Endothelial cell of umbilical vein (primary cell): ENCODE measurements at regions not wholly inside any gene's neighbourhood (a gene's known extent, or its start where the extent isn't known, plus 50 kb on each side); places are given as distances from the start of the nearest gene placed in this dataset.

Experiments
- BruUV-seq: library from RNA; stranded (reverse); fragments of 400-500 nt; replicated peaks from 2 replicates; lab custom pipeline; 2021; lab: Mats Ljungman, UMichigan
- CTCF ChIA-PET: fragments of 300-600, 350-600 bp; sonication (Branson Sonifier 250); formaldehyde crosslinking; loops from one replicate; lab custom pipeline; 2021; ENCODE audit warnings: antibody characterized with exemption, inconsistent platforms; lab: Charles Lee
- POLR2A ChIA-PET: fragments of 300-600, 350-600 bp; sonication (Branson Sonifier 250); formaldehyde crosslinking; loops from one replicate; lab custom pipeline; 2021; ENCODE audit warnings: antibody characterized with exemption, inconsistent platforms; lab: Charles Lee
- DNase-seq: peaks from one replicate; pipeline ENCODE4 v3.0.0-alpha.2; 2011; ENCODE audit warnings: low read depth, low spot score
- FAIRE-seq: peaks from 2 replicates; lab custom pipeline; 2011; peaks lifted over from hg19 to GRCh38; lab: Jason Lieb, UNC
- H2AFZ ChIP-seq: 2 replicates; pipeline ENCODE4 v1.6.0; 2012; ENCODE audit warnings: low read depth, low read length, control low read depth, inconsistent platforms
- H3K27ac ChIP-seq: 2 replicates; pipeline ENCODE4 v1.5.1; 2011; ENCODE audit warnings: low read depth, mild to moderate bottlenecking, control low read depth, low read length, moderate library complexity; ENCODE audit not compliant: insufficient read depth
- H3K27me3 ChIP-seq, 2 experiments: 2 replicates each; pipeline versions ENCODE4 v1.6.0 to v1.6.1; 2011; ENCODE audit warnings: low read length in 2 of 2, mixed read lengths in 1 of 2; ENCODE audit not compliant: control insufficient read depth in 2 of 2, insufficient read depth in 2 of 2
- H3K36me3 ChIP-seq, 2 experiments: 2 replicates in 1 of 2; 3 replicates in 1 of 2; pipeline ENCODE4 v1.5.1; 2011; ENCODE audit warnings: low read length in 2 of 2, mild to moderate bottlenecking in 1 of 2, moderate library complexity in 1 of 2; ENCODE audit not compliant: control insufficient read depth in 2 of 2, insufficient read depth in 2 of 2; ENCODE audit errors: extremely low read depth in 1 of 2
- H3K4me1 ChIP-seq: 3 replicates; pipeline ENCODE4 v1.5.1; 2011; ENCODE audit warnings: mild to moderate bottlenecking, low read length; ENCODE audit not compliant: control insufficient read depth, insufficient read depth; ENCODE audit errors: extremely low read depth
- H3K4me2 ChIP-seq: 2 replicates; pipeline ENCODE4 v1.6.1; 2011; ENCODE audit warnings: low read length, control low read depth, mixed read lengths; ENCODE audit not compliant: insufficient read depth
- H3K4me3 ChIP-seq, 3 experiments: fragments of 200-600 bp in 1 of 3; sonication (generic), shearing (Covaris generic) in 1 of 3; replicated peaks in 1 of 3; 2 replicates each; pipeline ENCODE4 v1.5.1; 2011 to 2016; ENCODE audit warnings: control low read depth in 3 of 3, low read length in 3 of 3, mild to moderate bottlenecking in 2 of 3, inconsistent platforms in 1 of 3, low read depth in 1 of 3, moderate library complexity in 1 of 3; ENCODE audit not compliant: insufficient read depth in 1 of 3
- H3K79me2 ChIP-seq: 2 replicates; pipeline ENCODE4 v1.6.0; 2012; ENCODE audit warnings: low read length, inconsistent platforms; ENCODE audit not compliant: control insufficient read depth, insufficient read depth
- H3K9ac ChIP-seq: replicated peaks from 2 replicates; pipeline ENCODE3; 2011; ENCODE audit warnings: low read length, control low read depth; ENCODE audit not compliant: insufficient read depth; ENCODE audit errors: extremely low read depth
- H3K9me1 ChIP-seq: replicated peaks from 3 replicates; pipeline ENCODE4 v1.6.0; 2011; ENCODE audit warnings: mild to moderate bottlenecking, low read length; ENCODE audit not compliant: control insufficient read depth, insufficient read depth; ENCODE audit errors: extremely low read depth
- H3K9me3 ChIP-seq: replicated peaks from 2 replicates; pipeline ENCODE4 v1.5.1; 2012; ENCODE audit warnings: low read length, inconsistent platforms; ENCODE audit not compliant: control insufficient read depth, insufficient read depth
- H4K20me1 ChIP-seq: replicated peaks from 2 replicates; pipeline ENCODE3; 2011; ENCODE audit warnings: mild to moderate bottlenecking, low read length; ENCODE audit not compliant: control insufficient read depth, insufficient read depth; ENCODE audit errors: extremely low read depth
- CTCF ChIP-seq, 2 donors: IDR thresholded peaks; 1 replicate in 1 of 2; 2 replicates in 1 of 2; pipeline ENCODE4 v1.5.1; 2011; ENCODE audit warnings: low read length in 2 of 2, mild to moderate bottlenecking in 2 of 2, moderate library complexity in 2 of 2, control low read depth in 1 of 2, inconsistent platforms in 1 of 2, low read depth in 1 of 2; ENCODE audit not compliant: insufficient read depth in 1 of 2; ENCODE audit errors: extremely low read depth in 1 of 2
- EZH2 ChIP-seq: IDR thresholded peaks from 2 replicates; pipeline ENCODE4 v1.6.1; 2012; ENCODE audit warnings: borderline replicate concordance, low read depth, mild to moderate bottlenecking, moderate library complexity, low read length, inconsistent platforms; ENCODE audit not compliant: severe bottlenecking
- FOS ChIP-seq: IDR thresholded peaks from 2 replicates; pipeline ENCODE4 v1.6.1; 2011; ENCODE audit warnings: mild to moderate bottlenecking, low read length, moderate library complexity, borderline replicate concordance; ENCODE audit not compliant: insufficient read depth
- GATA2 ChIP-seq: IDR thresholded peaks from 2 replicates; pipeline ENCODE4 v1.7.0; 2011; ENCODE audit warnings: low read depth, mild to moderate bottlenecking, moderate library complexity, mixed read lengths, low read length; ENCODE audit not compliant: insufficient read length, insufficient read depth
- POLR2AphosphoS5 ChIP-seq: IDR thresholded peaks from 2 replicates; pipeline ENCODE4 v1.6.1; 2012; ENCODE audit warnings: low read depth, mild to moderate bottlenecking, control low read depth, low read length, moderate library complexity; ENCODE audit not compliant: insufficient read depth
- dilution Hi-C: fragments of 300-500 bp; cut with MboI; formaldehyde crosslinking; loops from one replicate; pipeline ENCODE4 v1.15.0; 2019; ENCODE audit warnings: low sequenced_read_pairs; ENCODE audit not compliant: extremely low pct_ligation_motif_present
- intact Hi-C: fragments of 100-400 bp; cut with micrococcal nuclease; formaldehyde crosslinking; loops from one replicate; pipeline ENCODE4 v1.10.0; 2022

GRCh38 chr1:209431402-209431801 is 152.1 kb upstream of the CAMK1G start:
- POLR2A ChIA-PET, result no interaction called here

More at GRCh38 chr1:209431402-209431801, 152.1 kb upstream of the CAMK1G start:
- no TSS peak for BruUV-seq
- Histone ChIP-seq H3K4me2 (no peak overlapping the region), H2AFZ (no peak overlapping the region), H3K79me2 (no peaks in the 10 kb centered on the region), H3K9me3 (no peaks in the 10 kb centered on the region), H3K9me1 (no peaks in the 10 kb centered on the region), H3K4me1 (no peaks in the 10 kb centered on the region), H3K36me3 (no peaks in the 10 kb centered on the region), H4K20me1 (no peaks in the 10 kb centered on the region), H3K4me3 (no peak overlapping the region), H3K27ac (no peak overlapping the region), H3K9ac (no peak overlapping the region), H3K27me3 (no peaks in the 10 kb centered on the region)
- CTCF ChIA-PET, result no interaction called here
- intact Hi-C loops (no loop called here), dilution Hi-C loops (no loop called here)
- FAIRE-seq (no peak), DNase-seq (no peak)
- TF ChIP-seq EZH2, result no peak
- no peak for TF ChIP-seq CTCF (IDR thresholded peaks at IDR 0.05; ENCODE audit: extremely low read depth in 1 of 2, insufficient read depth in 1 of 2, low read depth in 1 of 2, low read length in 2 of 2)
- no peak for TF ChIP-seq FOS
- TF ChIP-seq GATA2, result no peak
- TF ChIP-seq POLR2AphosphoS5, result no peak
